Nephron progenitor cell (in vitro differentiated cells): ENCODE measurements at regions not wholly inside any gene's neighbourhood (a gene's known extent, or its start where the extent isn't known, plus 50 kb on each side); places are given as distances from the start of the nearest gene placed in this dataset.

Experiments used
- DNase-seq: peaks from one replicate; pipeline ENCODE4 v3.0.0; 2021
- H3K27ac Mint-ChIP-seq: 2 replicates; pipeline ENCODE4 v1.8.0; 2021; ENCODE audit warnings: mild to moderate bottlenecking, moderate library complexity, mixed read lengths
- H3K27me3 Mint-ChIP-seq: 2 replicates; pipeline ENCODE4 v1.8.0; 2021; ENCODE audit warnings: mild to moderate bottlenecking, low read depth, mixed read lengths; ENCODE audit not compliant: poor library complexity
- H3K36me3 Mint-ChIP-seq: 2 replicates; pipeline ENCODE4 v1.8.0; 2021; ENCODE audit warnings: low read depth, mixed read lengths
- H3K4me1 Mint-ChIP-seq: 2 replicates; pipeline ENCODE4 v1.8.0; 2021; ENCODE audit warnings: mixed read lengths
- H3K4me3 Mint-ChIP-seq: 2 replicates; pipeline ENCODE4 v1.8.0; 2021; ENCODE audit warnings: mild to moderate bottlenecking, moderate library complexity, mixed read lengths
- H3K9me3 Mint-ChIP-seq: 2 replicates; pipeline ENCODE4 v1.8.0; 2021; ENCODE audit warnings: mild to moderate bottlenecking, moderate library complexity, mixed read lengths
- CTCF ChIP-seq: fragments of 200-600 bp; sonication (generic); IDR thresholded peaks from 2 replicates; pipeline ENCODE4 v1.5.0; 2021; ENCODE audit warnings: antibody characterized with exemption

GRCh38 chr9:92187989-92188714, 72.9 kb upstream of the SPTLC1 start:
- Mint-ChIP-seq H3K4me1 (peaks cover 38% of the 10 kb centered on the region), H3K27me3 (peaks cover 8% of the 10 kb centered on the region), H3K4me3 (no peak overlapping the region), H3K36me3 (no peaks in the 10 kb centered on the region), H3K9me3 (peaks cover 3% of the 10 kb centered on the region), H3K27ac (no peak overlapping the region)
- no peak for TF ChIP-seq CTCF
- no peak for DNase-seq

GRCh38 chr9:92187390-92187789, 72.2 kb upstream of the SPTLC1 start:
- DNase-seq = no peak
- Mint-ChIP-seq H3K4me1 (peaks cover 32% of the 10 kb centered on the region), H3K27ac (peak overlapping the region; percentile 44), H3K36me3 (no peaks in the 10 kb centered on the region), H3K9me3 (peaks cover 7% of the 10 kb centered on the region), H3K4me3 (no peak overlapping the region), H3K27me3 (peaks cover 5% of the 10 kb centered on the region)
- no peak for TF ChIP-seq CTCF

GRCh38 chr9:92186631-92187030, 71.4 kb upstream of the SPTLC1 start:
- no peak overlapping the region for H3K27ac Mint-ChIP-seq
- H3K4me1 Mint-ChIP-seq = peaks cover 24% of the 10 kb centered on the region
- no peak for DNase-seq
- no peaks in the 10 kb centered on the region for H3K36me3 Mint-ChIP-seq
- TF ChIP-seq CTCF = no peak
- no peak overlapping the region for H3K4me3 Mint-ChIP-seq
- H3K9me3 Mint-ChIP-seq = peaks cover 11% of the 10 kb centered on the region
- H3K27me3 Mint-ChIP-seq = peaks cover 3% of the 10 kb centered on the region

GRCh38 chr9:92185681-92186080, 70.5 kb upstream of the SPTLC1 start:
- no peak for DNase-seq
- TF ChIP-seq CTCF = no peak
- Mint-ChIP-seq H3K4me1 (peaks cover 19% of the 10 kb centered on the region), H3K27me3 (no peaks in the 10 kb centered on the region), H3K4me3 (no peak overlapping the region), H3K9me3 (peaks cover 16% of the 10 kb centered on the region), H3K36me3 (no peaks in the 10 kb centered on the region), H3K27ac (no peak overlapping the region)

- H3K27me3 Mint-ChIP-seq = no peaks in the 10 kb centered on the region
- no peak for DNase-seq
- peaks cover 16% of the 10 kb centered on the region for H3K9me3 Mint-ChIP-seq
- H3K4me1 Mint-ChIP-seq = peaks cover 16% of the 10 kb centered on the region
- no peak overlapping the region for H3K27ac Mint-ChIP-seq
- no peak overlapping the region for H3K4me3 Mint-ChIP-seq
- no peak for TF ChIP-seq CTCF
- no peaks in the 10 kb centered on the region for H3K36me3 Mint-ChIP-seq
Observed at GRCh38 chr9:92185096-92185495, 69.9 kb upstream of the SPTLC1 start.

- TF ChIP-seq CTCF = no peak
- H3K4me3 Mint-ChIP-seq = no peak overlapping the region
- H3K9me3 Mint-ChIP-seq = peaks cover 16% of the 10 kb centered on the region
- peaks cover 16% of the 10 kb centered on the region for H3K4me1 Mint-ChIP-seq
- no peak for DNase-seq
- H3K36me3 Mint-ChIP-seq = no peaks in the 10 kb centered on the region
- H3K27ac Mint-ChIP-seq = no peak overlapping the region
- H3K27me3 Mint-ChIP-seq = no peaks in the 10 kb centered on the region
Observed at GRCh38 chr9:92184041-92184564, 68.9 kb upstream of the SPTLC1 start.
